ENCODE measurements at regions not wholly inside any gene's neighbourhood (a gene's known extent, or its start where the extent isn't known, plus 50 kb on each side); places are given as distances from the start of the nearest gene placed in this dataset.
"Not testable (repeated sequence)": the region's sequence is repeated elsewhere in the genome, so short reads cannot be mapped to it uniquely, and the experiment has no call there.

DNA sequence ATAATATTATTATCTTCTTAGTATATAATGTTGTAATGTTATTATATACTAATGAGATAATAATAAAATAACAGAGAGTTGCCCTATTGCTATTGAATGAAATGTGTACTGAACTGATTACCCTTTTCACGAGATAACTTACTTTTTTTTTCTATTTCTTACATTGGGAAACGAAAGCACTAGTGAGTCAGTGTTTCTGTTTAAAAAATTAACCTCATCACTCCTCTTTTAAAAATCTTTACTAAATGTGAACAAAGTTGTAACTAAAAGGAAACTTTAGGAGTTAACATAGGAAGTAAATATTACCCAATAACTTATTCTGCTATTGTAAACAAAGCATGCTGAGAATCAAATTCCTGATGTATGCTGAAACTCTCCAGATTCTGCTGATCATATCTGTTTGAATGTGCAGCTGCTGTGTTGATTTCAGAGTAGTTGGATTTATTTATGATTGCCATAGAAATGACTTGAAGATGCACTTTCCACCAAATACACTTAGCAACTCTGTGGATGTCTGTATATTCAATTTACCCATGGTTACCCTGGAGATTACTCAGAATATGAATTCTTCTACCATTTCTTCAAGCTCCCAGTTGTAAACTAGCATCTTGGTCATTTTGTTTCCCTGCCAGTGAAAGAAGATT lies 523.4 kb downstream of the TENT5A start:
- no peak for DNase-seq

DNA sequence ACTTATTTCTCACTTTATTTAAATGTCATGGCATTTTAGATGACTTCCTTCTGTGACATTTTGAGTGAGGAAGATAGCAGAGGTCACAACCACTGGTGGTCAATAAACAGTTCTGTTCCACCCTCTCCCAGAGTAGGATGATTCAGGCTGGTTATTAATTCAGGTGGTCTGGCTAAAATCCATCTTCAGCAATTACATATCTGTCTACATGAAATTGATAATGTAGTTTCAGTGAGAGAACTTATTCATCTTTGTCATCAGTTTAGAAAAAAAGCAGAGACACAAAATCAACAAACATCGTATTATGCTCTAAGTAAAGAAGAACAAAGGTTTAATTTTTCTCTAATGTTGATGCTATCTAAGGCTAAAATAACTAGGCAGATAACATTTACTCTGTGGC lies 525.5 kb downstream of the TENT5A start:
- DNase-seq, result no peak

DNA sequence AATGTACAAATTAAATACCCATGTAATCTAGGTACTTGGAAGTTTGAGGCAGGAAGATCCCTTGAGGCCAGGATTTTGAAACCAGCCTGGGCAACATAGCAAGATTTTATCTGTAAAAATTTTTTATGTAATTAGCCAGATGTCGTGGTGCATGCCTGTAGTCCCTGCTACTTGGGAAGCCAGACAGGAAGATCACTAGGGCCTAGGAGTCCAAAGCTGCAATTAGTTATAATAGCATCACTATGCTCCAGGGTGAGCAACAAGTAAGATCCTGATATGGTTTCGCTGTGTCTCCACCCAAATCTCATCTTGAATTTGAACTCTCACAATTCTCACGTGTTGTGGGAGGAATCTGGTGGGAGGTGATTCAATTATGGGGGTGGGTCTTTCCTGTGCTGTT lies 535.8 kb downstream of the TENT5A start:
- DNase-seq, result no peak

DNA sequence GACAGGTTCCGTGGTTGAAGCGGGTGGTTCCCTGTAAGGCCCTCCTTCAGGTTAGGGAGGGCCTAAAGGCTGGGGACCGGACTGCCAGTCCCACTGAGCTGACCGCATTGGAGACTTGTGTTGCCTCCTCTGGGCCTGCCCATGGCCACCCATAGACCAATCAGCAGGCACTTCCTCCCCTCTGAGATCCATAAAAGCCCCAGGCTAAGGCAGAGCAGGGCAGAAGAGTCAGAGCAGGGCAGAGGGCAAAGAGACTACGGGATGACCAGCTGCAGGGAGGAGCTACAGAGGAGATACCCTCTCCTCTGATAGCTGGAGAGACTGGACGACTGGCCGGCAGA lies 537.4 kb downstream of the TENT5A start:
- no peak for DNase-seq

DNA sequence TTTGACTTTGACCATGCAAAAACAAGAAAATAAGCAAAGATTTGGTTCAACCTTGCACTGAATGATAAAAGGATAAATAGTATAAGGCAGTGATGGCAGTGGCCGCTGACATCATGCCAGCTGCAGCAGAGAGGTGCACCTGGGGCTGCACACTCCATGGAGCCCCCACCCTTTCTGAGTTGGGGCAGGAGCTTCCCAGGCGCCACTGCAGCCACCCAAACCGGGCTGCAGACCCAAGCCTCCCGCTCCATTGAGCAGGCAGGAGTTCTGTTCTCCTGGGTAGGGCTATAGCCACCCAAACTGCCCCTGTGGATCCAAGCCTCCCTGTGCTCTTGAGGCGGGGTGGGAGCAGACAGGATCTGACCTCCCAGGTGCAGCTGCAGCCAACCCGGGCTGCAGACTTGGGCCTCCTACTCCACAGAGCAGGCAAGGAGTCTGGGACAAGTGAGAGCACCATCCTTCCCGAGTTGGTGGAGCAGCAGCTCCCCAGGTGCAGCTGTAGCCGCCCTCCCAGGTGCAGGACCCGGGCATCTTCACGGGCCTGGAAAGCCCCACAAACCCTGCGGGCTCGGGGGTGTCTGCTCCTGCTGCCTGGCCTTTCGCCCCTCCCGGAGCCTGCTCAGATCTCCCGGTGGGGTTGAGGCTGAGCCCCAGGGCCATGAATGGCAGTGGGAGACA lies 537.9 kb downstream of the TENT5A start:
- DNase-seq, result no peak

DNA sequence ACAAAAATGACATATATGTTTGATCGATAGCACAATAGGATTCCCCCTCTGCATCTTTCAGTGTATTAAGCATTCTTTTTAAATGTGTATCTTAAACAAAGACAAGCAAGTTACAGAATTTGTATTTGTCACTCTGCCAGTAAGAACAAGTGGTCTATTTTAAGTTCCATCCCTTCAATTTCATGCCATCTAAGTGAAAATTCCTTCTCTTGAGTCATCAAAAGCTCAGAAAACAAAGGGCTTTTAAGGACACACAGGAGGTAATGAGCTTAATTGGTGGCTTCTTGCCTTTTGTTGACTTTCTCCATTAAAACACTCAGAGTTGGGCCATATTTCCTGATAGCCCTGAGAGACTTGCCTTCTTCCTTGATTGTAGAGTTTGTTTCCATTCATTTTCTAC lies 547.8 kb downstream of the TENT5A start:
- no peak for DNase-seq

DNA sequence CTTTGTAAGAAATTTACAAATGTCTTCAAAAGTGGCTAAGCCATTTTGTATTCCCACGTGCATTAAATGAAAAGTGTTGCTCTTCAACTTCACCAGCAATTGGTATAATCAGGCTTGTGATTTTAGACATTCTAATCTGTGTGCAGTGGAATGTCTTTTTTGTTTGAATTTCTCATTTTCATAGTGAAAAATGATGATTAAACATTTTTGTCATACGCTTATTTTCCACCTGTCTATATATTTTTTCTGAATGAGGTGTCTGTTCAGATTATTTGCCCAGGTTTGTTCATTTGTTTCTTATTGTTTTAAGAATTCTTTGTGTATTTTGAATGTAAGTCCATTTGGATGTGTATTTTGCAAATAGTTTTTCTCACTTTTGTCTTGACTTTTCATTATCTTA lies 558.1 kb downstream of the TENT5A start:
- DNase-seq, result no peak

DNA sequence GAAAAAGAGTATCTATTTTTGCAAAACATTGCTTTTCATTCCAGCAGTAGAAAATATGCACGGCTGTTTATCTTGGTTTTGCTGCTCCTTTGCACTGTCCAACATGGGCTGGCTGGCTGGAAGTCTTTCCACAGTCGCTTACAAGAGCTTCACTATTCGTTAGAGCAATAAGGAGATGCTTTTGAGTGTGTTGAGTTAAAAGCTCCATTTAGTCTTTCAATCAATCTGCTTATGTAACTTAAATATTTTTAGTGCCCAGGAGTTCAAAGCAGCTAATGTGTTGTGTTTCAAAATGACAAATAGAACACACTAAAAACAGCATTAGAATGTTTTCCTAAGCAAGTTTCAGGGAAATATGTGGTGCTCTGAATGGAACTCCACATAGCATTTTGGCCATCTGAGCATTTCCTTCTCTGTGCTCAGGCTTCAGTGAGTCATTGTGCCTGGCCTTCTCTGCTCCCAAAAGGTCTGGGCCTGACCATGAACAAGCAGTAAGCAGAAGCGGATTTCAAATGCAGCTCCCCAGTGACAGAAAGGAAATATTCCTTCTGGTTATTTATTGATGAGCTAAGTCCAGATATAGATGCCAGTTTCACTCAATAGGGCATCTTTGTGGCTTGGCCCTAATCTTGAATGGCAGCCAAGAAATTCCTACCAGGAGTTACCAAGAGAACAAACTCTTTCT lies 580.3 kb downstream of the TENT5A start:
- no peak for DNase-seq

DNA sequence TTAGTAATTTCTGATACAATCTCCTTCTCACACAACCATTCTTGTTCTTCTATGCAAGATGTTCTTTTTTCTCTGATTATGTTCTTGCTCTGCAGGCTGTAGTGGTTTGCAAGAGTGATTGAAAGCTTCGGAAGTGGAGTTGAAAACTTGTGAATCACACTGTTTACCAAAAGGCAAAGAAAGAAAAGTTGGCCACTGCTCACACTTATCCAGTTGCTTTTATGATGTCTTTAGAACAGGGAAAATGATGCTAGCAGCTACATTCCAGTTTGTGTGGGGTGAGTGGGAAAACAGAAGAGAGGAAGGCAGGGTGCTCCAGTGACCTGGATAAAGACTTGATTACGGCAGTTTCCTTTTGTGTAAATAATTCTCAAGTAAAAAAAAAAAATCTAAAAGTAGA lies 583.3 kb downstream of the TENT5A start:
- no peak for DNase-seq

DNA sequence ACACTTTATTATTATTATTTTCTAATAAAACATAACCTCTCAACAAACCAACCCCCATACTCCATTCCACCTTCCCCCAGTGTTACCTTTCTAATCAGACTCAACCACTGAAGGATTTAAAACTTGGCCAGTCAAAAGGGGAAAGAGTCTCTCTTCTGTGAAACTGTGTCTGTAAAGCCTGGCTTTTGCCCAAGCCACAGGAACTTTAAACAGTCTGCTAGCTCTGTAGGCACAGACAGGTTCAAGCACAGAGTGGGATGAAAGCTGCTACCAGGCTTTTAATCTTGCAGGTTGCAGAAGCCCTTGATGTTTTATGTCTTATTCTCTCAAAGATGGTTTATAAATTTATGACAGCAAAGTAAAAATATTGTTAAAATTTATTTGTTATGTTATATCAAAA lies 585.7 kb downstream of the TENT5A start:
- DNase-seq, result no peak

DNA sequence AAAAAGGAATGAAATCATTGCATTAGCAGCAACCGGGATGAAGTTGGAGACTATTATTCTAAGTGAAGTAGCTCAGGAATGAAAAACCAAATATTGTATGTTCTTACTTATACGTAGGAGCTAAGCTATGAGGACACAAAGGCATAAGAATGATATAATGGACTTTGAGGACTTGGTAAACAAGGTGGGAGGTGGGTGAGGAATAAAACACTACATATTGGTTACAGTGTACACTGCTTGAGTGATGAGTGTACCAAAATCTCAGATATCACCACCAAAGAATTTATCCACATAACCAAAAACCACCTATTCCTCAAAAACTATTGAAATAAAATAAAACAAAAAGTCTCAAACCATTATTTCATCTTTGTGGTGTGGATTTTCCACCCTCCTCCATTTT lies 593.5 kb downstream of the TENT5A start:
- DNase-seq, result no peak

DNA sequence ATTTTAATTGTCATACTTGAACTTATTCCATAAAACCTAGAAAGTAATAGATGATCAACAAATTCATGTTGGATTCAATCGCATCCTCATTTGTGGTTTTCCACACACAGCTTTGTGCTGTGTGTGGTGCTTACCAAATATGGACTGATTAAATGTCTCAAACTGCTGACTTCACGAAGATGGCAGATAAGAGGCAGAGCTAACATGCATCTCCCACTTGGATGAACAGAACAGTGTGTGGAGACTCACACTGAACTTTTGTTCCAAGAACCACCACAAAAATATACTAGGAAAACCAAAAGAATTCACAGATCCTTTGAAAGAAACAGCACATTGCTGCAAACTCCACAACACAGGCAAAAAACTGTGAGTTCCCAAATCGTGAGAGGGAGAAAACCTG lies 603.7 kb downstream of the TENT5A start:
- no peak for DNase-seq

DNA sequence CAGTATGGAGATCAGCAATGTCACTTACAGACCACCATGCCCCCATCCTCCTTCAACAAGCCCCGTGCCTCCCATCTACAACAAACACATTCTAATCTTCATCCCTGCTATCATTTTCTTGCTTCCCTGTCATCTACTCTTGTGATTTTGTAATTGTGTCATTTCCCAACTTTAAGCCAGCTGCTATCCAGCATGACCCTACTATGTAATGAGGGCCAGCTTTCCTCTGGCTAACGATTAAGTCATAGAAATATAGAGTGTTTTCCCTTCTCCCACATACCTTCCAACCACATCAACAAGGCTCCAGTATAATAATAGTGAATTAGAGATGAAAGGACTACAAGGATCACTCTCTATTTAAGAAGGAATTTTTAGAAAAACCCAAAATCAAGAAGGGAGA lies 607.0 kb downstream of the TENT5A start:
- no peak for DNase-seq

DNA sequence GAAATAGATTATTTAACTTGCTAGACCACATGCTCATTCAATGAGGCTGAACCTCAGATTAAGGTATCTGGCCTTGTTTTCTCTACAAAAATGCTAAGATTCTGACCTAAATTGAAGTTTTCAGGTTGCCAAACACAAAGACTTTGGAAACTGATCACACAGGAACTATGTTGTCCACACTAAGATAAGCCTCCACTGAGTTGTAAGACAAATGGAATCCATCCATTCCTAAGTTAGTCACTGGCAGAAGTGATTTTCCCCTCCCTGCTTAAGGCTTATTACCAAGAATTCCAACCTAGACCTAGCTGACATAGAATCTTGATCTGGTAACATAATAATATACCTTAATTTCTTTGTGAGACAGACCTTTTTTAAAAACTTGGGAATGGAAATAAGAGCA lies 608.1 kb downstream of the TENT5A start:
- no peak for DNase-seq

DNA sequence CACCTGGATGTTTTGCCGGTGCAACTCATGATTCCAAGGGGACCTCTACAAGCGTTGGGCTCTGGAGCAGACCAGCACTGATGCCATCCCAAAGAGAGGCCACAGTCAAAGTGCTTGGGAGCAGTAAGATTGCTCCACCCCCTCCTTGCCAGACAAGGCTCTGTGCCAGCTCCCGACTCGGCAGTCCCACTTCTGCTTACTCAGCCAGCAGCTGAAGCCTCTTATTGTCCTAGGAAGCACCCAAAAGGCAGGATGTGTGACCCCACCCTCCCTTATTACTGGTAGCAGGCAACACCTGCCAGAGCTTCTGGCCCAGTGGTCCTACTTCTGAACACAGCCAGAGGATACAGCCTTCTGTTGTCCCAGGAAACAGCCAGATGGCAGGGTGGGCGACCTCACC lies 614.2 kb downstream of the TENT5A start:
- no peak for DNase-seq

DNA sequence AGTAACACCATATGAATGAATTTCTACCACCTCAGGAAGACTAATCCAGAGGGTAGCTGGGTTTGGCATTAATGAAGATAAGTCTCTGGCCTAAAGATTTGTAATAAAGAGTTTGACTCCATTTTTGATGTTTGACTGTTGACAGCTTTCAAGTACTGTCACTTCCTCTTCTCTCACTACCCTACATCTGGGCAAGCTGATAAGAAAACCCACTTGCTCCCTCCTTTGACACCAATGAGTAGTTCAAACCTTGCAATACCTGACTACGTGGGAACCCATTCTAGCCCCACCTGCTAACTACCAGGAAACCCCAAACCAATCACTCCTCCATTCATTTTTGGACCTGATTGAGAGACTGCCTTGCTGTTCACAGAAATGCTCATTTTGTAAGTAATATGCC lies 621.5 kb downstream of the TENT5A start:
- DNase-seq, result no peak

DNA sequence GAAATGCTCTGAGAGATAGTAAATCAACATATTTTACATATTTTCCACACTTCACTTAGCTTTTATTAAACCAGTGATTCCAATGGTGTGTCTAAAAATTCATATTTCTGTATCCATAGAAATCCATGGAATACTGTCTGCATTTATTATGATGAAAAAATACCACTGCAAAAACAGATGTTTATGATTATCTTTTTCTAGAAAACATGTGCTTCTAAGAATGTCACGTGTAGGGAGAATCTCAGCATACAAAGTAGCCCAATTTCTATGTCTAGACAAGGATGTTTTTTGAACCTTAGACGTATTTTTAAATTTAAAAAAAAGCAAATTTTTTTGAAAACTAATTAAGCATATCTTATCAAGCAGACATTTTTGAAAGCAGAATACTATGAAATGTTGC lies 622.4 kb downstream of the TENT5A start:
- no peak for DNase-seq

DNA sequence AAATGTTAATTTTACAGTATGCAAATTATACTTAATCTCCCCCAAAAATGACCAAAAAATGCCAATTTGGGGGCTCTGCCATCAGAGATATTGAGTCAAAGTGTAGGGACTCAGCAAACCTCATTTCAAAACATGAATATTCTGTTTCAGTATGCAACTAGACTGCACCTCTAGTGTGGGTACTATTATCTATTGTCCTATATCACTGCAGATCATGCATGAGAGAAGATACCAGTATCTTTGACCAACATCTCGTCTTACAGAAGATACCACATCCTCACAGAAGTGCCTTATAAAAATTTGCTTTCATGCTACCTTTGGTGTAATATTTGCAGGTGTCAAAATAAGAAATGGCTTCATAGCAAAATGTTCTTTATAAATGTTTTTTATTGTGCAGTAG lies 623.8 kb downstream of the TENT5A start:
- no peak for DNase-seq

DNA sequence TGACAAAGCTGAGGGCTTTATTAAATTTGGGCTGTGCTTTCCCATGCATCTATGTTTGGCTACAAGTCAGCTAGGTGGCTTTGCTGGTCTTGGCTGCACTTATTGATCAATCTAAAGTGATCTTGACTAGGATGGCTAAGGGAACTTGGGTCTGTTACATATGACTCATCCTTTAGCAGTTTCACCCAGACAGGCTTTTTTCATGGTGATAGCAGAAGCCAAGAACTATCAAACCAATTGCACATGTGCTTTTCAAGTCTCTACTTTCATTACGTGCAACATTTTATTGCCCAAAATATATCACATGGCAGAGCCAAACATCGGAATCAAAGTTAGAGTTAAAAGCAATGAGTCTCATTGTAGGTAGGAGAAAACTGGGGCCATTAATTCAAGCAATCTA lies 626.3 kb downstream of the TENT5A start:
- no peak for DNase-seq

DNA sequence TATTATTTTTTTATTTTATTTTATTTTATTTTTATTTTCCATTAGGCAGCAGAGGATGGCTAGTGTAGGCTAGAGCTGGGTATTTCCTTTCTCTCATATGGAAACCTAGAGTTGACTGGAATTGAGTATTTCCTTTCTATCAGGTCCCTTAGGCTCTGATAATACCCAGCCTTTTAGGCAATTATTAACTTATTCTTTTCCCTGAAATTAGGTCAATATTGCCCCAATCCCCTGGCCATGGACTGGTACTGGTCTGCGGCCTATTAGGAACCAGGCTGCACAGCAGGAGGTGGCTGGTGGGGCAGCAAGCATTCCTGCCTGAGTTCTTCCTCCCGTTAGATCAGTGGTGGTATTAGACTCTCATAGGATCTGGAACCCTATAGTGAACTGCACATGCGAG lies 632.2 kb downstream of the TENT5A start:
- DNase-seq, result no peak

DNA sequence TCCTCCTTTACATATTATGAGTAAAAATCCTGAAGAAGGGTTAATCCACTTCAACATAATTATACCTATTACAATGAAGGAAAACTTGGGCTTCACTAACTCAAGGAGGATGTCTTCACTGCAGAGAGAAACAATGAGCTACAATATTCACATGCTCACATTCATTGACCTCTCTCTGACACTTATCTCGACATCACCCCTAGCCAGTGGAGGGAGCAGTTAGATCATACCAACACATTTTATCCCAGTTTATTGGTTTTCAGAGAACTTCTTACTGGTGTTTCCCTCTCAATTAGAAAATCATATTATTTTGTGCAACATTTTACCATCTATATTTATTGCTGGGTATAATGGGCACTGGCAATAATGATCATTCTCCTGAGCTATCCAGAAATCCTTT lies 646.5 kb downstream of the TENT5A start:
- no peak for DNase-seq

DNA sequence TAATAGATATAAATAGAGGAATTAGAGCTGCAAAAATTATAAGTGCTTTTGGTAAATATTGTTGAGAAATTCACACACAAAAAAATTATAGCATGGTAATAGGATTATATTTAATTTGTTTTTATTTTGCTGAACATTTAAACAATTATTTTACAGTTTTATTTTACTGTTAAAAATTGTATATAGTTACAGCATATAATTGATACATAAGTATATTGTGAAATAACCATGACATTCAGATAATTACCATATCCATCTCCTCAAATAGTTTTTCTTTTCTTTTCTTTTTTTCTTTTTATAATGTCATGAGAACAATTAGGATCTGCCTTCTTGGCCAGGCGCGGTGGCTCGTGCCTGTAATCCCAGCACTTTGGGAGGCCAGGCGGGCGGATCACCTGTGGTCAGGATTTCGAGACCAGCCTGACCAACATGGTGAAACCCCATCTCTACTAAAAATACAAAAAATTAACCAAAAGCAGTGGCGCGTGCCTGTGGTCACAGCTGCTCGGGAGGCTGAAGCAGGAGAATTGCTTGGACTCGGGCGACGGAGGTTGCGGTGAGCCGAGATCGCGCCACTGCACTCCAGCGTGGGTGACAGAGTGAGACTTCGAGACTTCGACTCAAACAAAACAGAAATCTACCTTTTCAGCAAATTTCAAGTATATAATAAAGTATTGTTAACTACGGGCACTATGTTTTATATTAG lies 654.2 kb downstream of the TENT5A start:
- no peak for DNase-seq

DNA sequence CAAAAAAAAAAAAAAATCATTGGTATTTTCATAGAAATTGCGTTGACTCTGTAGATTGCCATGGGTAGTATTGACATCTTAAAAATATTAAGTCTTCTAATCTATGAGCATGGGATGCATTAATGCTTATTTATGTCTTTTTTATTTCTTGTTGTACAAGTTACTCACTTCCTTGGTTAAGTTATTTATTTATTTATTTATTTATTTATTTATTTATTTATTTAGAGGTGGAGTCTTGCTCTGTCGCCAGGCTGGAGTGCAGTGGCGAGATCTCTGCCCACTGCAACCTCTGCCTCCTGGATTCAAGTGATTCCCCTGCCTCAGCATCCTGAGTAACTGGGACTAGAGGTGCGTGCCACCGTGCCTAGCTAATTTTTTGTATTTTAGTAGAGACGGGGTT lies 656.0 kb downstream of the TENT5A start:
- DNase-seq, result not testable (repeated sequence)

DNA sequence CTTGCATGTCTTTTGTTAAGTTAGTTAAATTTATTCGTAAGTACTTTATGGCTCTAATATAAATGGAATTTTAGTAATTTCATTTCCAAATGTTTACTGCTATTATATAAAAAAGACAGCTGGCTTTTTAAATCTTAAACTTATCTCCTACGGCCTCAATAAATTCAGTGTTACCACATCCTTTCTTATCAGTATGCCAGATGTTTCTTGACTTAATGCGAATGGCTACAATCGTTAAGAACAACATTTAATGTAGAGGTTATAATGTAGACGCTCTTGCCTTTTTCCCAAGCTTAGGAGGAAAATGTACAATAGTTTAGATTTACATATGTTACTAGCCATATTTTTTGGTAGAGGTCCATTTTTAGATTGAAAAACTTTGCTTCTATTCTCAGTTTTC lies 659.4 kb downstream of the TENT5A start:
- no peak for DNase-seq

Data from CD4-positive, alpha-beta T cell treated with Interleukin-1 beta for 1 hour (primary cell).